ENCODE measurements at regions not wholly inside any gene's neighbourhood (a gene's known extent, or its start where the extent isn't known, plus 50 kb on each side); places are given as distances from the start of the nearest gene placed in this dataset.

GRCh38 chr21:35206141-35207125, 157.3 kb upstream of the RUNX1 start:
- peaks cover 0 to 56% (median 18%) of the 10 kb centered on the region in 5 donors for H3K4me1 ChIP-seq (ENCODE audit: control insufficient read depth in 5 of 5, insufficient read depth in 5 of 5, low read length in 5 of 5)
- H3K27ac ChIP-seq (ENCODE audit: low read depth in 1 of 2, low read length in 1 of 2): no peak overlapping the region
- no peak overlapping the region for H3K4me3 ChIP-seq
- no peak for TF ChIP-seq CTCF (IDR thresholded peaks at IDR 0.05; ENCODE audit: control extremely low read depth, extremely low read depth)
- H3K9me3 ChIP-seq (ENCODE audit: control insufficient read depth in 4 of 4, insufficient read depth in 3 of 4, low read length in 3 of 4): no peaks in the 10 kb centered on the region
- WGBS, 2 donors: 52 to 53% methylated on average over 11 of the region's 11 CpGs
- no peak for ATAC-seq (ENCODE audit: insufficient read depth, low FRiP score)
- no peak overlapping the region for H3K9ac ChIP-seq (ENCODE audit: insufficient read depth in 1 of 2, low read length in 2 of 2)
- H3K36me3 ChIP-seq (ENCODE audit: control insufficient read depth in 4 of 4, insufficient read depth in 4 of 4, low read length in 4 of 4): no peaks in the 10 kb centered on the region
- peak; percentile 23 to 47 (median 33) for DNase-seq
- H3K27me3 ChIP-seq (ENCODE audit: control insufficient read depth in 3 of 3, insufficient read depth in 3 of 3, low read length in 2 of 3): no peaks in the 10 kb centered on the region

DNA sequence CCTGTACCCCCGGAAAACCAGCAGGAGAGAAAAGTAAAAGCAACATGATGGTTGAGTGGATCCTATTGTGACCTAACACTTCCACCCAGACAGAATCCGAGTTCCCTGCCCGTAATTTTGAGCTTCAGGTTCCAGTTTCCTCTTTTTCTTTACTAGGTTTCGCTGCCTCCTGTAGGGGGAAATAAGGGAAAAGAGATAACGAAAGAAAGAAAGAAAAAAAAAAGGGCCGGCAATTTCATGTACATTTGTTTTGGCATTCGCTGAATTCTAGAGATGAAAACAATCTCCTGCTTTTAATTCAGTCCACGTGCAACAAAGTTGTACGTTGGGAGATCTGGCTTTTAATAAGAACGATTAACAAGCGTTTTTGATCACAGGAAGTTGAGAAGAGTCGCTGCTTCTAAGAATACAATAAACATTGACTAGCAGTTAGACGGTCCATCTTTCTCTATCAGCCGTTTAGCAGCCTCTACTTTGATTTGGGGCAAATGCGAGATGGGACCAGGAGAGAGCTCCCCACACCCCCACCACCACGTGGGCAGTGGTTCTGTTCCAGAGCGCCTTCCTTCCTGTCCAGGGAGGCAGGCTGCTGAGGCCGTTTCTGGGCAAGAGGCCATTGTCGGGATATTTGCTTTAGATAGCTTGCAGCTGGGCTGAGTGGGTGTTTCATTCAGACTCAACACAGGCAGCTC, 155.9 kb upstream of the RUNX1 start:
- peak; percentile 65 for ATAC-seq (ENCODE audit: insufficient read depth, low FRiP score)
- H3K4me3 ChIP-seq: no peak overlapping the region
- H3K36me3 ChIP-seq (ENCODE audit: control insufficient read depth in 4 of 4, insufficient read depth in 4 of 4, low read length in 4 of 4): no peaks in the 10 kb centered on the region
- H3K9ac ChIP-seq (ENCODE audit: insufficient read depth in 1 of 2, low read length in 2 of 2): peak overlapping the region in 1 of 2 donors; percentile 15
- no peaks in the 10 kb centered on the region for H3K27me3 ChIP-seq (ENCODE audit: control insufficient read depth in 3 of 3, insufficient read depth in 3 of 3, low read length in 2 of 3)
- no peaks in the 10 kb centered on the region for H3K9me3 ChIP-seq (ENCODE audit: control insufficient read depth in 4 of 4, insufficient read depth in 3 of 4, low read length in 3 of 4)
- 9 to 20% methylated on average over 19 of the region's 19 CpGs for WGBS, 2 donors
- no peak for TF ChIP-seq CTCF (IDR thresholded peaks at IDR 0.05; ENCODE audit: control extremely low read depth, extremely low read depth)
- H3K27ac ChIP-seq (ENCODE audit: low read depth in 1 of 2, low read length in 1 of 2): peak overlapping the region; percentile 42 to 57
- H3K4me1 ChIP-seq (ENCODE audit: control insufficient read depth in 5 of 5, insufficient read depth in 5 of 5, low read length in 5 of 5): peaks cover 0 to 46% (median 17%) of the 10 kb centered on the region in 5 donors
- peak; percentile 96 to 99 (median 98) for DNase-seq

GRCh38 chr21:35204125-35204524, 155.0 kb upstream of the RUNX1 start:
- Histone ChIP-seq H3K36me3 (ENCODE audit: control insufficient read depth in 4 of 4, insufficient read depth in 4 of 4, low read length in 4 of 4) (no peaks in the 10 kb centered on the region), H3K9me3 (ENCODE audit: control insufficient read depth in 4 of 4, insufficient read depth in 3 of 4, low read length in 3 of 4) (no peaks in the 10 kb centered on the region), H3K27me3 (ENCODE audit: control insufficient read depth in 3 of 3, insufficient read depth in 3 of 3, low read length in 2 of 3) (no peaks in the 10 kb centered on the region), H3K4me1 (ENCODE audit: control insufficient read depth in 5 of 5, insufficient read depth in 5 of 5, low read length in 5 of 5) (peaks cover 0 to 44% (median 17%) of the 10 kb centered on the region in 5 donors), H3K4me3 (no peak overlapping the region), H3K9ac (ENCODE audit: insufficient read depth in 1 of 2, low read length in 2 of 2) (no peak overlapping the region), H3K27ac (ENCODE audit: low read depth in 1 of 2, low read length in 1 of 2) (peak overlapping the region in 1 of 2 donors; percentile 79)
- 81 to 95% methylated on average over 7 of the region's 7 CpGs for WGBS, 2 donors
- ATAC-seq (ENCODE audit: insufficient read depth, low FRiP score) (no peak), DNase-seq (no peak)
- no peak for TF ChIP-seq CTCF (IDR thresholded peaks at IDR 0.05; ENCODE audit: control extremely low read depth, extremely low read depth)
